Smooth muscle cell (in vitro differentiated cells): ENCODE measurements at regions not wholly inside any gene's neighbourhood (a gene's known extent, or its start where the extent isn't known, plus 50 kb on each side); places are given as distances from the start of the nearest gene placed in this dataset.

Experiments used
- DNase-seq: peaks from one replicate; lab custom pipeline; 2025; ENCODE audit not compliant: unreplicated experiment; lab: John Stamatoyannopoulos, UW
- H2AFZ ChIP-seq: fragments of 200-600 bp; sonication (generic); 2 replicates; pipeline ENCODE4 v1.6.0; 2016; ENCODE audit warnings: antibody characterized with exemption, low read depth, mild to moderate bottlenecking
- H3F3A ChIP-seq: fragments of 200-600 bp; sonication (generic); 2 replicates; pipeline ENCODE4 v1.6.0; 2017; ENCODE audit warnings: antibody characterized with exemption, low read depth
- H3K27ac ChIP-seq: fragments of 200-600 bp; sonication (generic); 2 replicates; pipeline ENCODE4 v1.5.1; 2016; ENCODE audit warnings: low read depth, mild to moderate bottlenecking
- H3K27me3 ChIP-seq: fragments of 200-600 bp; sonication (generic); 2 replicates; pipeline ENCODE4 v1.6.1; 2016; ENCODE audit warnings: low read depth, mild to moderate bottlenecking
- H3K36me3 ChIP-seq: fragments of 200-600 bp; sonication (generic); 2 replicates; pipeline ENCODE4 v1.5.1; 2016; ENCODE audit warnings: low read depth
- H3K4me1 ChIP-seq: fragments of 200-600 bp; sonication (generic); 2 replicates; pipeline ENCODE4 v1.5.1; 2016; ENCODE audit warnings: low read depth
- H3K4me2 ChIP-seq: fragments of 200-600 bp; sonication (generic); 2 replicates; pipeline ENCODE4 v1.6.0; 2016; ENCODE audit warnings: mild to moderate bottlenecking
- H3K4me3 ChIP-seq: fragments of 200-600 bp; sonication (generic); 2 replicates; pipeline ENCODE4 v1.5.1; 2016; ENCODE audit warnings: mild to moderate bottlenecking
- H3K79me2 ChIP-seq: fragments of 200-600 bp; sonication (generic); 2 replicates; pipeline ENCODE4 v1.6.0; 2016; ENCODE audit warnings: low read depth, mild to moderate bottlenecking
- H3K9ac ChIP-seq: fragments of 200-600 bp; sonication (generic); 2 replicates; pipeline ENCODE4 v1.6.0; 2016; ENCODE audit warnings: low read depth
- H3K9me3 ChIP-seq: fragments of 200-600 bp; sonication (generic); replicated peaks from 2 replicates; pipeline ENCODE4 v1.5.1; 2016; ENCODE audit warnings: low read depth
- H4K20me1 ChIP-seq: fragments of 200-600 bp; sonication (generic); 2 replicates; pipeline ENCODE4 v1.6.0; 2016; ENCODE audit warnings: low read depth
- WGBS: methylation state at CpG from one replicate; pipeline ENCODE4 v1.1.7; 2016; ENCODE audit warnings: low lambda C conversion rate; 5-methylcytosine and 5-hydroxymethylcytosine counted together
- TF ChIP-seq, protein P1 (sequence below): fragments of 200-600 bp; sonication (generic); IDR thresholded peaks from 2 replicates; pipeline ENCODE4 v1.5.1; 2017; ENCODE audit warnings: borderline replicate concordance, mild to moderate bottlenecking, antibody characterized with exemption; ENCODE audit not compliant: insufficient read depth, poor library complexity, severe bottlenecking

- Histone ChIP-seq H3K4me3 (no peak overlapping the region), H3K4me2 (no peak overlapping the region), H4K20me1 (no peaks in the 10 kb centered on the region), H3K9me3 (no peaks in the 10 kb centered on the region), H3K79me2 (no peaks in the 10 kb centered on the region), H3K4me1 (peaks cover 5% of the 10 kb centered on the region), H3K27ac (no peak overlapping the region), H3F3A (no peaks in the 10 kb centered on the region), H3K27me3 (no peaks in the 10 kb centered on the region), H3K9ac (no peak overlapping the region), H2AFZ (no peak overlapping the region), H3K36me3 (no peaks in the 10 kb centered on the region)
- over 99% methylated on average over 4 of the region's 4 CpGs for WGBS
- TF ChIP-seq, protein P1, sequence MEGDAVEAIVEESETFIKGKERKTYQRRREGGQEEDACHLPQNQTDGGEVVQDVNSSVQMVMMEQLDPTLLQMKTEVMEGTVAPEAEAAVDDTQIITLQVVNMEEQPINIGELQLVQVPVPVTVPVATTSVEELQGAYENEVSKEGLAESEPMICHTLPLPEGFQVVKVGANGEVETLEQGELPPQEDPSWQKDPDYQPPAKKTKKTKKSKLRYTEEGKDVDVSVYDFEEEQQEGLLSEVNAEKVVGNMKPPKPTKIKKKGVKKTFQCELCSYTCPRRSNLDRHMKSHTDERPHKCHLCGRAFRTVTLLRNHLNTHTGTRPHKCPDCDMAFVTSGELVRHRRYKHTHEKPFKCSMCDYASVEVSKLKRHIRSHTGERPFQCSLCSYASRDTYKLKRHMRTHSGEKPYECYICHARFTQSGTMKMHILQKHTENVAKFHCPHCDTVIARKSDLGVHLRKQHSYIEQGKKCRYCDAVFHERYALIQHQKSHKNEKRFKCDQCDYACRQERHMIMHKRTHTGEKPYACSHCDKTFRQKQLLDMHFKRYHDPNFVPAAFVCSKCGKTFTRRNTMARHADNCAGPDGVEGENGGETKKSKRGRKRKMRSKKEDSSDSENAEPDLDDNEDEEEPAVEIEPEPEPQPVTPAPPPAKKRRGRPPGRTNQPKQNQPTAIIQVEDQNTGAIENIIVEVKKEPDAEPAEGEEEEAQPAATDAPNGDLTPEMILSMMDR: no peak
- DNase-seq: no peak
Observed at GRCh38 chr17:55575058-55575636, 63.9 kb upstream of the SMIM36 start.

DNA sequence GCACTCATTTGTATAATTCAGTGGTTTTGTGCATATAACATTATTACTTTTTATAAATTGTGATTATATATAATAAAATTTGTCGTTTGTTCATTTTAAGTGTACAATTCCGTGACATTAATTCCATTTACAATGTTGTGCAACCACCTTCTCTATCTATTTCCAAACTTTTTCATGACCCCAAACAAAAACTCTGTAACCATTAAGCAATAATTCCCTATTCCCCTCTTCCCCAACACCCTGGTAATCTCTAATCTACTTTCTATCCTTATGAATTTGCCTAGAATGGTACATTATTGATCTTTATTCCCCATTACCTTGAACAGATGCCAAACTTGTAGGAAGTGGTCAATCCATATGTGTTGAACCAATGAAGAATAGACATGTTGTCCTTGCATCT is 61.3 kb upstream of the SMIM36 start:
- Histone ChIP-seq H3K9ac (no peak overlapping the region), H3K4me2 (no peak overlapping the region), H3F3A (no peaks in the 10 kb centered on the region), H3K79me2 (no peaks in the 10 kb centered on the region), H4K20me1 (no peaks in the 10 kb centered on the region), H3K27ac (no peak overlapping the region), H3K9me3 (no peaks in the 10 kb centered on the region), H2AFZ (no peak overlapping the region), H3K4me1 (peaks cover 6% of the 10 kb centered on the region), H3K27me3 (no peaks in the 10 kb centered on the region), H3K36me3 (no peaks in the 10 kb centered on the region), H3K4me3 (no peak overlapping the region)
- no peak for DNase-seq
- 97% methylated on average over 2 of the region's 2 CpGs for WGBS
- TF ChIP-seq, protein P1: no peak

DNA sequence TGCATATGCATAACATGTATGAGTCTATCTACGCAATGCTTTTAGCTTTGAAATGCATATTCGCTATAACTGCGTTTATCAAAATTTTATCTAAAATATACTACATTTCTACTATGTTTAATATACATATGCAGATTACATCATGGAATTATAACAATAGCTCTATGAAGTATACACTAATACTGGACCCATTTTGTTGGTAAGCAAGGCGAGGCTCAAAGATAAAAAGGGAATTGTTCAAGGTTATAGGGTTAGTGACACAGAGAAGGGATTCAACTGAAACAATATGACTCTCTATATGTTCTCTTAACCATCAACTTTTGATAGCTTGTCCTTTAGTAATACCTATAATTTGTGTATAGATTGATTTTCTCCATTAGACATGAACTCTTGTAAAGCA is 60.9 kb upstream of the SMIM36 start:
- no peaks in the 10 kb centered on the region for H3K27me3 ChIP-seq
- H2AFZ ChIP-seq: no peak overlapping the region
- H3K79me2 ChIP-seq: no peaks in the 10 kb centered on the region
- DNase-seq: no peak
- H4K20me1 ChIP-seq: no peaks in the 10 kb centered on the region
- H3F3A ChIP-seq: no peaks in the 10 kb centered on the region
- no peaks in the 10 kb centered on the region for H3K9me3 ChIP-seq
- H3K4me2 ChIP-seq: no peak overlapping the region
- WGBS: 95% methylated on average over 4 of the region's 4 CpGs
- peaks cover 9% of the 10 kb centered on the region for H3K4me1 ChIP-seq
- H3K9ac ChIP-seq: no peak overlapping the region
- H3K4me3 ChIP-seq: no peak overlapping the region
- no peak overlapping the region for H3K27ac ChIP-seq
- TF ChIP-seq, protein P1: no peak
- no peaks in the 10 kb centered on the region for H3K36me3 ChIP-seq

DNA sequence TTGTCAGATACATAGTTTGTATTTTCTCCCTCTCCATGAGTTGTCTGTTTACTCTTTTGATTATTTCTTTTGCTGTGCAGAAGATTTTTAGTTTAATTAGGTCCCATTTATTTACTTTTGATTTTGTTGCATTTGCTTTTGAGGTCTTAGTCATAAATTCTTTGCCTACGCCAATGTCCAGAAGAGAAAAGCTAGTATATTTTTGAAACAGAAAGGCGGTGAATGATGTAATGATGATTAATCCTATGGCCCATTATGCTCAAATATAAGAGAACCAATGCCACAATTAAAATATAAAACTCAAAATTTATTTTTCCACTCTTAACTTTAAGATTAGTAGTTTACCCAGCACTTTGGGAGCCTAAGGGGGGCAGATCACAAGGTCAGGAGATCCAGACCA is 59.8 kb upstream of the SMIM36 start:
- peaks cover 4% of the 10 kb centered on the region for H3K4me1 ChIP-seq
- no peaks in the 10 kb centered on the region for H3K79me2 ChIP-seq
- H3K27ac ChIP-seq: no peak overlapping the region
- no peak overlapping the region for H2AFZ ChIP-seq
- DNase-seq: no peak
- WGBS: 94% methylated on average over 2 of the region's 2 CpGs
- TF ChIP-seq, protein P1: no peak
- no peak overlapping the region for H3K4me3 ChIP-seq
- H3F3A ChIP-seq: no peaks in the 10 kb centered on the region
- H3K4me2 ChIP-seq: no peak overlapping the region
- no peak overlapping the region for H3K9ac ChIP-seq
- H3K27me3 ChIP-seq: no peaks in the 10 kb centered on the region
- H3K9me3 ChIP-seq: no peaks in the 10 kb centered on the region
- no peaks in the 10 kb centered on the region for H3K36me3 ChIP-seq
- no peaks in the 10 kb centered on the region for H4K20me1 ChIP-seq
